ENCODE measurements at regions not wholly inside any gene's neighbourhood (a gene's known extent, or its start where the extent isn't known, plus 50 kb on each side); places are given as distances from the start of the nearest gene placed in this dataset.

GRCh38 chr1:106768501-106768900, 288.0 kb upstream of the PRMT6 start:
- no peak overlapping the region for H3K4me2 ChIP-seq (ENCODE audit: insufficient read depth, low read length)
- TF ChIP-seq CTCF (IDR thresholded peaks at IDR 0.05; ENCODE audit: borderline replicate concordance, extremely low read depth, low read length, poor library complexity, severe bottlenecking) (no peak), EZH2 (IDR thresholded peaks at IDR 0.05; ENCODE audit: borderline replicate concordance, low read depth, low read length, severe bottlenecking) (no peak)
- H3K9me3 ChIP-seq (ENCODE audit: insufficient read depth, low read length, severe bottlenecking), result no peaks in the 10 kb centered on the region
- H3K4me3 ChIP-seq (ENCODE audit: low read depth in 1 of 2, low read length in 2 of 2), result no peak overlapping the region
- no peak overlapping the region for H3K27ac ChIP-seq (ENCODE audit: low read length)
- no peaks in the 10 kb centered on the region for H3K4me1 ChIP-seq (ENCODE audit: insufficient read depth, low read length)
- no peaks in the 10 kb centered on the region for H4K20me1 ChIP-seq (ENCODE audit: insufficient read depth, low read length)
- no peak overlapping the region for H3K9ac ChIP-seq (ENCODE audit: low read depth, low read length)
- H3K27me3 ChIP-seq (ENCODE audit: insufficient read depth, low read length, poor library complexity), result no peaks in the 10 kb centered on the region
- H2AFZ ChIP-seq (ENCODE audit: low read depth, low read length), result no peak overlapping the region
- ATAC-seq (ENCODE audit: insufficient read depth, low read depth) (no peak), DNase-seq (no peak)
- no peaks in the 10 kb centered on the region for H3K36me3 ChIP-seq (ENCODE audit: insufficient read depth, low read length)
- H3K79me2 ChIP-seq (ENCODE audit: insufficient read depth, low read length), result no peaks in the 10 kb centered on the region

GRCh38 chr1:106773206-106773605, 283.3 kb upstream of the PRMT6 start:
- TF ChIP-seq CTCF (IDR thresholded peaks at IDR 0.05; ENCODE audit: borderline replicate concordance, extremely low read depth, low read length, poor library complexity, severe bottlenecking), result no peak
- DNase-seq, result no peak
- Histone ChIP-seq H3K4me3 (ENCODE audit: low read depth in 1 of 2, low read length in 2 of 2) (no peak overlapping the region), H3K9ac (ENCODE audit: low read depth, low read length) (no peak overlapping the region), H3K79me2 (ENCODE audit: insufficient read depth, low read length) (no peaks in the 10 kb centered on the region), H3K36me3 (ENCODE audit: insufficient read depth, low read length) (no peaks in the 10 kb centered on the region), H4K20me1 (ENCODE audit: insufficient read depth, low read length) (no peaks in the 10 kb centered on the region), H3K9me3 (ENCODE audit: insufficient read depth, low read length, severe bottlenecking) (no peaks in the 10 kb centered on the region), H3K4me2 (ENCODE audit: insufficient read depth, low read length) (no peak overlapping the region), H2AFZ (ENCODE audit: low read depth, low read length) (no peak overlapping the region), H3K4me1 (ENCODE audit: insufficient read depth, low read length) (no peaks in the 10 kb centered on the region), H3K27me3 (ENCODE audit: insufficient read depth, low read length, poor library complexity) (no peaks in the 10 kb centered on the region), H3K27ac (ENCODE audit: low read length) (no peak overlapping the region)
- ATAC-seq (ENCODE audit: insufficient read depth, low read depth), result no peak

DNA sequence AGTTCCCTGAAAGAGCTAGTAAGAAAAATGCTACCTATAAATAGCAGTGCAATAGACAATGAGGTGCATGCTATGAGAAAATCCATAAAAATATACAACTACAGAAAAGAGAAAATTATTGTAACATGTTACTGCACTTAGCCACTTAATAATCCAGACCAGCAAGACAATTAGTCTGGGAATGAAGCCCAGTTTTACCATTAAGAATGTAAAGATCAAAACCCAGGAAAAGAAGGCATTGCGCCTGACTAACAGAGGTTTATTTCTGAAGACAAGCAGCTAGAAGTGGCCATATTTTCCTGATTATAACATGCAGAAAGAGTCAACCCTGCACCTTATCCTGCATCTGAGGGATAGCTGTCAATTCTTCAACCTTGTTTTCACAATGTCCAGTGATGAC, 276.4 kb upstream of the PRMT6 start:
- H3K4me2 ChIP-seq (ENCODE audit: insufficient read depth, low read length), result no peak overlapping the region
- no peaks in the 10 kb centered on the region for H4K20me1 ChIP-seq (ENCODE audit: insufficient read depth, low read length)
- TF ChIP-seq EZH2 (IDR thresholded peaks at IDR 0.05; ENCODE audit: borderline replicate concordance, low read depth, low read length, severe bottlenecking) (no peak), CTCF (IDR thresholded peaks at IDR 0.05; ENCODE audit: borderline replicate concordance, extremely low read depth, low read length, poor library complexity, severe bottlenecking) (no peak)
- no peaks in the 10 kb centered on the region for H3K79me2 ChIP-seq (ENCODE audit: insufficient read depth, low read length)
- H3K4me1 ChIP-seq (ENCODE audit: insufficient read depth, low read length), result no peaks in the 10 kb centered on the region
- H2AFZ ChIP-seq (ENCODE audit: low read depth, low read length), result no peak overlapping the region
- H3K9ac ChIP-seq (ENCODE audit: low read depth, low read length), result no peak overlapping the region
- no peak overlapping the region for H3K4me3 ChIP-seq (ENCODE audit: low read depth in 1 of 2, low read length in 2 of 2)
- no peak for ATAC-seq (ENCODE audit: insufficient read depth, low read depth)
- H3K36me3 ChIP-seq (ENCODE audit: insufficient read depth, low read length), result no peaks in the 10 kb centered on the region
- no peak overlapping the region for H3K27ac ChIP-seq (ENCODE audit: low read length)
- DNase-seq, result no peak
- H3K27me3 ChIP-seq (ENCODE audit: insufficient read depth, low read length, poor library complexity), result no peaks in the 10 kb centered on the region
- H3K9me3 ChIP-seq (ENCODE audit: insufficient read depth, low read length, severe bottlenecking), result no peaks in the 10 kb centered on the region
